ENCODE measurements at regions not wholly inside any gene's neighbourhood (a gene's known extent, or its start where the extent isn't known, plus 50 kb on each side); places are given as distances from the start of the nearest gene placed in this dataset.

- no peak for DNase-seq
- Histone ChIP-seq H3K4me3 (no peak overlapping the region), H3K27me3 (no peaks in the 10 kb centered on the region), H3K4me1 (no peaks in the 10 kb centered on the region), H3K9me3 (no peaks in the 10 kb centered on the region), H3K27ac (no peak overlapping the region), H3K36me3 (ENCODE audit: low read depth, missing control alignments) (no peaks in the 10 kb centered on the region)
- intact Hi-C loops (cut with DNase I; ENCODE audit: low total_unique reads), result no loop called here
- TF ChIP-seq POLR2A (IDR thresholded peaks at IDR 0.05), result no peak
- TF ChIP-seq, protein P1, sequence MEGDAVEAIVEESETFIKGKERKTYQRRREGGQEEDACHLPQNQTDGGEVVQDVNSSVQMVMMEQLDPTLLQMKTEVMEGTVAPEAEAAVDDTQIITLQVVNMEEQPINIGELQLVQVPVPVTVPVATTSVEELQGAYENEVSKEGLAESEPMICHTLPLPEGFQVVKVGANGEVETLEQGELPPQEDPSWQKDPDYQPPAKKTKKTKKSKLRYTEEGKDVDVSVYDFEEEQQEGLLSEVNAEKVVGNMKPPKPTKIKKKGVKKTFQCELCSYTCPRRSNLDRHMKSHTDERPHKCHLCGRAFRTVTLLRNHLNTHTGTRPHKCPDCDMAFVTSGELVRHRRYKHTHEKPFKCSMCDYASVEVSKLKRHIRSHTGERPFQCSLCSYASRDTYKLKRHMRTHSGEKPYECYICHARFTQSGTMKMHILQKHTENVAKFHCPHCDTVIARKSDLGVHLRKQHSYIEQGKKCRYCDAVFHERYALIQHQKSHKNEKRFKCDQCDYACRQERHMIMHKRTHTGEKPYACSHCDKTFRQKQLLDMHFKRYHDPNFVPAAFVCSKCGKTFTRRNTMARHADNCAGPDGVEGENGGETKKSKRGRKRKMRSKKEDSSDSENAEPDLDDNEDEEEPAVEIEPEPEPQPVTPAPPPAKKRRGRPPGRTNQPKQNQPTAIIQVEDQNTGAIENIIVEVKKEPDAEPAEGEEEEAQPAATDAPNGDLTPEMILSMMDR (IDR thresholded peaks at IDR 0.05), result no peak
- WGBS, 2 donors, result 63 to 67% methylated on average over 2 of the region's 2 CpGs
Measured at GRCh38 chr9:71364186-71364955, 242.9 kb upstream of the TRPM3 start.

DNA sequence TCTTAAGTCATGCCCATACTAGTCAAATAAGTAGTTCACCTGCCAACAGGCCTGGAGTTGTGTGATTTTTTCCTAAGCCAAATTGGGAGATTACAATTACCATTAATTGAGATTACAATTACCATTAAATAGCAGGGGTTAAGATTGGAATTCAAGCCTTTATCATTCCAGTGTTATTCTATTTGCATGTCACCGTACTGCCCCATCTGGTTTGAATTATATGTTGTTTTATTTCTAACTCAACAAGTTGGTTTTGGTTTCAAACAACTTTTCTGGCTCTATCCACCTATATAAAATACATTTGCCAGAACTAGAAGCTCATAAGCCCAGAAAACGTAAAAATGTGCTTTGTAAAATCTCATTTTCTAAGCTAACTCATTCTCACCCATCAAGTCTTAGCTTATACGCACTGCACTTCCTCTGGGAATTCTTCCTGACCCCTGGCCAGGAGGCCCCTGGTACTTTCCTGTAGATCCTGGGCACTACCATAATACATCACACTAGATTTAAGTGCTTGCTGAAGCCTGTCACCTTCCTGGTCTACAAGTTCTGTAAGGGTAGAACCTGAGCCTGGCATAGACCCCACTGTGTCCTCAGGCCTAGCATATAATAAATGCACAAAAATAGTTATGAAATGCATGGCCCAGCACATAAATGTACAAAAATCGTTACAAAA is 242.0 kb upstream of the TRPM3 start:
- H3K9me3 ChIP-seq, result no peaks in the 10 kb centered on the region
- H3K27me3 ChIP-seq, result no peaks in the 10 kb centered on the region
- H3K4me3 ChIP-seq, result no peak overlapping the region
- intact Hi-C loops (cut with DNase I; ENCODE audit: low total_unique reads), result no loop called here
- 78 to 86% methylated on average over 4 of the region's 4 CpGs for WGBS, 2 donors
- H3K27ac ChIP-seq, result no peak overlapping the region
- H3K36me3 ChIP-seq (ENCODE audit: low read depth, missing control alignments), result no peaks in the 10 kb centered on the region
- no peak for TF ChIP-seq POLR2A (IDR thresholded peaks at IDR 0.05)
- TF ChIP-seq, protein P1 (IDR thresholded peaks at IDR 0.05), result no peak
- DNase-seq, result no peak
- no peaks in the 10 kb centered on the region for H3K4me1 ChIP-seq

- 92 to 94% methylated on average over 2 of the region's 2 CpGs for WGBS, 2 donors
- no peaks in the 10 kb centered on the region for H3K9me3 ChIP-seq
- H3K27ac ChIP-seq, result no peak overlapping the region
- no peaks in the 10 kb centered on the region for H3K36me3 ChIP-seq (ENCODE audit: low read depth, missing control alignments)
- intact Hi-C loops (cut with DNase I; ENCODE audit: low total_unique reads), result no loop called here
- H3K27me3 ChIP-seq, result no peaks in the 10 kb centered on the region
- no peaks in the 10 kb centered on the region for H3K4me1 ChIP-seq
- H3K4me3 ChIP-seq, result no peak overlapping the region
- TF ChIP-seq POLR2A (IDR thresholded peaks at IDR 0.05), result no peak
- TF ChIP-seq, protein P1 (IDR thresholded peaks at IDR 0.05), result no peak
- no peak for DNase-seq
Measured at GRCh38 chr9:71361357-71361756, 239.9 kb upstream of the TRPM3 start.

GRCh38 chr9:71357346-71357745 is 235.9 kb upstream of the TRPM3 start:
- Histone ChIP-seq H3K4me3 (no peak overlapping the region), H3K27me3 (no peaks in the 10 kb centered on the region), H3K4me1 (no peaks in the 10 kb centered on the region), H3K9me3 (no peaks in the 10 kb centered on the region), H3K36me3 (ENCODE audit: low read depth, missing control alignments) (no peaks in the 10 kb centered on the region), H3K27ac (no peak overlapping the region)
- no peak for DNase-seq
- no peak for TF ChIP-seq POLR2A (IDR thresholded peaks at IDR 0.05)
- TF ChIP-seq, protein P1 (IDR thresholded peaks at IDR 0.05), result no peak
- intact Hi-C loops (cut with DNase I; ENCODE audit: low total_unique reads), result no loop called here
- 41 to 42% methylated on average over 4 of the region's 4 CpGs for WGBS, 2 donors

Measured in testis (tissue), 2 donors.